GM06990 (cell line): ENCODE measurements at regions not wholly inside any gene's neighbourhood (a gene's known extent, or its start where the extent isn't known, plus 50 kb on each side); places are given as distances from the start of the nearest gene placed in this dataset.

Experiments
- DNase-seq: peaks from one replicate; pipeline ENCODE4 v3.0.0-alpha.2; 2011; ENCODE audit not compliant: insufficient read length; ENCODE audit errors: extremely low read depth
- H3K27me3 ChIP-seq: replicated peaks from 2 replicates; pipeline ENCODE4 v1.6.0; 2011; ENCODE audit warnings: low read length; ENCODE audit not compliant: control insufficient read depth, insufficient read depth
- H3K36me3 ChIP-seq: 2 replicates; pipeline ENCODE4 v1.5.1; 2011; ENCODE audit warnings: low read length; ENCODE audit not compliant: control insufficient read depth, insufficient read depth
- H3K4me3 ChIP-seq: replicated peaks from 2 replicates; pipeline ENCODE4 v1.5.1; 2011; ENCODE audit warnings: low read depth, mild to moderate bottlenecking, control low read depth, low read length
- CTCF ChIP-seq: IDR thresholded peaks from 2 replicates; pipeline ENCODE4 v1.5.1; 2011; ENCODE audit warnings: low read length, control low read depth, mild to moderate bottlenecking, inconsistent platforms; ENCODE audit not compliant: insufficient read depth, poor library complexity, severe bottlenecking

GRCh38 chrX:131779741-131780140 lies 235.9 kb downstream of the OR13H1 start:
- DNase-seq: no peak
- no peaks in the 10 kb centered on the region for H3K27me3 ChIP-seq
- no peak overlapping the region for H3K4me3 ChIP-seq
- no peak for TF ChIP-seq CTCF
- no peaks in the 10 kb centered on the region for H3K36me3 ChIP-seq

GRCh38 chrX:131782646-131783045 lies 238.8 kb downstream of the OR13H1 start:
- no peak for DNase-seq

GRCh38 chrX:131783555-131784308 lies 239.4 kb upstream of the STK26 start:
- Histone ChIP-seq H3K36me3 (no peaks in the 10 kb centered on the region), H3K27me3 (no peaks in the 10 kb centered on the region), H3K4me3 (peak overlapping the region; percentile 24)
- DNase-seq: peak; percentile 48
- peak; percentile 47 for TF ChIP-seq CTCF

More at GRCh38 chrX:131782646-131783045, 238.8 kb downstream of the OR13H1 start:
- Histone ChIP-seq H3K36me3 (no peaks in the 10 kb centered on the region), H3K27me3 (no peaks in the 10 kb centered on the region), H3K4me3 (no peak overlapping the region)
- TF ChIP-seq CTCF: no peak

- no peaks in the 10 kb centered on the region for H3K27me3 ChIP-seq
- peak; percentile 30 for DNase-seq
- TF ChIP-seq CTCF: no peak
- H3K4me3 ChIP-seq: no peak overlapping the region
- no peaks in the 10 kb centered on the region for H3K36me3 ChIP-seq
These were observed 233.4 kb upstream of the STK26 start for GRCh38 chrX:131789664-131790063.

GRCh38 chrX:131791608-131792355 lies 231.3 kb upstream of the STK26 start:
- Histone ChIP-seq H3K27me3 (no peaks in the 10 kb centered on the region), H3K4me3 (peak overlapping the region; percentile 8; the same call in 1 of the 2 replicates), H3K36me3 (no peaks in the 10 kb centered on the region)
- TF ChIP-seq CTCF: no peak
- no peak for DNase-seq
